Ishikawa (cell line): ENCODE measurements at regions not wholly inside any gene's neighbourhood (a gene's known extent, or its start where the extent isn't known, plus 50 kb on each side); places are given as distances from the start of the nearest gene placed in this dataset.

Experiments
- EP300 ChIP-seq: IDR thresholded peaks from 2 replicates; pipeline ENCODE4 v1.6.1; 2012; ENCODE audit warnings: borderline replicate concordance
- FOXM1 ChIP-seq: IDR thresholded peaks from 2 replicates; pipeline ENCODE4 v1.6.1; 2012; ENCODE audit warnings: low read depth, borderline replicate concordance
- MAX ChIP-seq: IDR thresholded peaks from 2 replicates; pipeline ENCODE4 v1.6.1; 2012
- REST ChIP-seq: IDR thresholded peaks from 2 replicates; pipeline ENCODE4 v1.6.1; 2012; ENCODE audit warnings: low read depth, mild to moderate bottlenecking
- YY1 ChIP-seq: IDR thresholded peaks from 2 replicates; pipeline ENCODE4 v1.6.1; 2012; ENCODE audit warnings: low read depth

GRCh38 chr2:136638193-136638592 lies 127.2 kb upstream of the THSD7B start:
- TF ChIP-seq MAX, result no peak
- no peak for TF ChIP-seq FOXM1
- no peak for TF ChIP-seq YY1
- no peak for TF ChIP-seq REST
- no peak for TF ChIP-seq EP300
